Activated naive CD4-positive, alpha-beta T cell treated with anti-CD3 and anti-CD28 coated beads, Interleukin-2, amount 10 ng/mL, durations not matched to agents 7 days and 5 days (primary cell): ENCODE measurements at regions not wholly inside any gene's neighbourhood (a gene's known extent, or its start where the extent isn't known, plus 50 kb on each side); places are given as distances from the start of the nearest gene placed in this dataset.

Experiments
- CTCF ChIA-PET: fragments of 350-600 bp; sonication (Branson Sonifier 250); formaldehyde crosslinking; loops from one replicate; lab custom pipeline; 2021; ENCODE audit warnings: antibody characterized with exemption; lab: Charles Lee
- DNase-seq: peaks from one replicate; pipeline ENCODE4 v3.0.0-alpha.2; 2020
- H3K27ac Mint-ChIP-seq: one replicate; pipeline ENCODE4 v1.8.0; 2021; ENCODE audit warnings: mild to moderate bottlenecking, moderate library complexity, mixed read lengths
- H3K27me3 Mint-ChIP-seq: one replicate; pipeline ENCODE4 v1.8.0; 2021; ENCODE audit warnings: mild to moderate bottlenecking, mixed read lengths
- H3K36me3 Mint-ChIP-seq: one replicate; pipeline ENCODE4 v1.8.0; 2021; ENCODE audit warnings: mixed read lengths
- H3K4me1 Mint-ChIP-seq: one replicate; pipeline ENCODE4 v1.8.0; 2021; ENCODE audit warnings: mixed read lengths
- H3K4me3 Mint-ChIP-seq: one replicate; pipeline ENCODE4 v1.8.0; 2021; ENCODE audit warnings: mild to moderate bottlenecking, moderate library complexity, mixed read lengths
- H3K9me3 Mint-ChIP-seq: one replicate; pipeline ENCODE4 v1.8.0; 2021; ENCODE audit warnings: mixed read lengths

- H3K36me3 Mint-ChIP-seq = no peaks in the 10 kb centered on the region
- H3K27me3 Mint-ChIP-seq = peaks cover 7% of the 10 kb centered on the region
- H3K4me1 Mint-ChIP-seq = no peaks in the 10 kb centered on the region
- CTCF ChIA-PET = no interaction called here
- H3K4me3 Mint-ChIP-seq = no peak overlapping the region
- no peak overlapping the region for H3K27ac Mint-ChIP-seq
- no peaks in the 10 kb centered on the region for H3K9me3 Mint-ChIP-seq
- DNase-seq = no peak
Measured at GRCh38 chr11:13098616-13099289, 89.6 kb downstream of the RASSF10 start.

GRCh38 chr11:13101644-13102512 lies 92.8 kb downstream of the RASSF10 start:
- Mint-ChIP-seq H3K27ac (no peak overlapping the region), H3K4me3 (no peak overlapping the region), H3K27me3 (peaks cover 14% of the 10 kb centered on the region), H3K36me3 (no peaks in the 10 kb centered on the region), H3K4me1 (no peaks in the 10 kb centered on the region), H3K9me3 (no peaks in the 10 kb centered on the region)
- no peak for DNase-seq
- CTCF ChIA-PET = no interaction called here

GRCh38 chr11:13102513-13102840 lies 93.4 kb downstream of the RASSF10 start:
- CTCF ChIA-PET = no interaction called here
- no peaks in the 10 kb centered on the region for H3K36me3 Mint-ChIP-seq
- no peak overlapping the region for H3K27ac Mint-ChIP-seq
- peaks cover 17% of the 10 kb centered on the region for H3K27me3 Mint-ChIP-seq
- no peaks in the 10 kb centered on the region for H3K4me1 Mint-ChIP-seq
- no peak overlapping the region for H3K4me3 Mint-ChIP-seq
- DNase-seq = no peak
- H3K9me3 Mint-ChIP-seq = no peaks in the 10 kb centered on the region

- no peak for DNase-seq
- peaks cover 22% of the 10 kb centered on the region for H3K27me3 Mint-ChIP-seq
- no peaks in the 10 kb centered on the region for H3K36me3 Mint-ChIP-seq
- no peak overlapping the region for H3K27ac Mint-ChIP-seq
- CTCF ChIA-PET = interaction anchor here (0.7 kb wide), 1 partner anchor 142 kb away, joined by 3 read pairs; no protein-coding TSS in a partner anchor
- no peaks in the 10 kb centered on the region for H3K9me3 Mint-ChIP-seq
- H3K4me3 Mint-ChIP-seq = no peak overlapping the region
- no peaks in the 10 kb centered on the region for H3K4me1 Mint-ChIP-seq
Measured at GRCh38 chr11:13102865-13103539, 93.9 kb downstream of the RASSF10 start.

GRCh38 chr11:13103962-13104554 lies 94.9 kb downstream of the RASSF10 start:
- CTCF ChIA-PET = interaction anchor here (0.7 kb wide), 1 partner anchor 143 kb away, joined by 3 read pairs; no protein-coding TSS in a partner anchor
- Mint-ChIP-seq H3K36me3 (no peaks in the 10 kb centered on the region), H3K4me3 (no peak overlapping the region), H3K27me3 (peaks cover 26% of the 10 kb centered on the region), H3K4me1 (no peaks in the 10 kb centered on the region), H3K9me3 (no peaks in the 10 kb centered on the region), H3K27ac (no peak overlapping the region)
- no peak for DNase-seq

- Mint-ChIP-seq H3K27ac (no peak overlapping the region), H3K27me3 (peaks cover 26% of the 10 kb centered on the region)
- CTCF ChIA-PET = no interaction called here
Measured at GRCh38 chr11:13104619-13105236, 95.6 kb downstream of the RASSF10 start.

GRCh38 chr11:13105237-13105844 lies 96.2 kb downstream of the RASSF10 start:
- peaks cover 26% of the 10 kb centered on the region for H3K27me3 Mint-ChIP-seq
- no peaks in the 10 kb centered on the region for H3K4me1 Mint-ChIP-seq
- H3K9me3 Mint-ChIP-seq = no peaks in the 10 kb centered on the region
- CTCF ChIA-PET = no interaction called here
- no peaks in the 10 kb centered on the region for H3K36me3 Mint-ChIP-seq
- H3K27ac Mint-ChIP-seq = no peak overlapping the region
- no peak overlapping the region for H3K4me3 Mint-ChIP-seq
- no peak for DNase-seq

More at GRCh38 chr11:13104619-13105236, 95.6 kb downstream of the RASSF10 start:
- H3K4me1 Mint-ChIP-seq = no peaks in the 10 kb centered on the region
- no peaks in the 10 kb centered on the region for H3K9me3 Mint-ChIP-seq
- H3K36me3 Mint-ChIP-seq = no peaks in the 10 kb centered on the region
- no peak overlapping the region for H3K4me3 Mint-ChIP-seq
- DNase-seq = no peak

GRCh38 chr11:13107544-13108044 lies 98.5 kb downstream of the RASSF10 start:
- H3K4me3 Mint-ChIP-seq = no peak overlapping the region
- peaks cover 3% of the 10 kb centered on the region for H3K4me1 Mint-ChIP-seq
- no peaks in the 10 kb centered on the region for H3K9me3 Mint-ChIP-seq
- H3K36me3 Mint-ChIP-seq = no peaks in the 10 kb centered on the region
- CTCF ChIA-PET = no interaction called here
- H3K27me3 Mint-ChIP-seq = peaks cover 26% of the 10 kb centered on the region
- no peak for DNase-seq
- no peak overlapping the region for H3K27ac Mint-ChIP-seq

- CTCF ChIA-PET = no interaction called here
- H3K36me3 Mint-ChIP-seq = no peaks in the 10 kb centered on the region
- DNase-seq = no peak
- peaks cover 26% of the 10 kb centered on the region for H3K27me3 Mint-ChIP-seq
- H3K9me3 Mint-ChIP-seq = no peaks in the 10 kb centered on the region
- no peak overlapping the region for H3K27ac Mint-ChIP-seq
- no peak overlapping the region for H3K4me3 Mint-ChIP-seq
- peaks cover 7% of the 10 kb centered on the region for H3K4me1 Mint-ChIP-seq
Measured at GRCh38 chr11:13108416-13108815, 99.3 kb downstream of the RASSF10 start.

- no peaks in the 10 kb centered on the region for H3K36me3 Mint-ChIP-seq
Measured at GRCh38 chr11:13109616-13110015, 100.5 kb downstream of the RASSF10 start.

GRCh38 chr11:13110145-13110544 lies 101.0 kb downstream of the RASSF10 start:
- no peak overlapping the region for H3K4me3 Mint-ChIP-seq
- CTCF ChIA-PET = no interaction called here
- H3K4me1 Mint-ChIP-seq = peaks cover 7% of the 10 kb centered on the region
- no peak for DNase-seq
- no peaks in the 10 kb centered on the region for H3K9me3 Mint-ChIP-seq
- H3K27ac Mint-ChIP-seq = no peak overlapping the region
- H3K36me3 Mint-ChIP-seq = no peaks in the 10 kb centered on the region
- H3K27me3 Mint-ChIP-seq = peaks cover 18% of the 10 kb centered on the region

More at GRCh38 chr11:13109616-13110015, 100.5 kb downstream of the RASSF10 start:
- CTCF ChIA-PET = no interaction called here
- no peak for DNase-seq
- no peak overlapping the region for H3K27ac Mint-ChIP-seq
- peaks cover 7% of the 10 kb centered on the region for H3K4me1 Mint-ChIP-seq
- H3K9me3 Mint-ChIP-seq = no peaks in the 10 kb centered on the region
- H3K4me3 Mint-ChIP-seq = no peak overlapping the region
- H3K27me3 Mint-ChIP-seq = peaks cover 18% of the 10 kb centered on the region

GRCh38 chr11:13110929-13111812 lies 102.1 kb downstream of the RASSF10 start:
- no peaks in the 10 kb centered on the region for H3K9me3 Mint-ChIP-seq
- H3K27ac Mint-ChIP-seq = no peak overlapping the region
- H3K36me3 Mint-ChIP-seq = no peaks in the 10 kb centered on the region
- H3K27me3 Mint-ChIP-seq = peaks cover 12% of the 10 kb centered on the region
- CTCF ChIA-PET = no interaction called here
- peaks cover 7% of the 10 kb centered on the region for H3K4me1 Mint-ChIP-seq
- DNase-seq = no peak
- H3K4me3 Mint-ChIP-seq = no peak overlapping the region

- no peak for DNase-seq
- Mint-ChIP-seq H3K4me3 (no peak overlapping the region), H3K36me3 (no peaks in the 10 kb centered on the region), H3K4me1 (peaks cover 7% of the 10 kb centered on the region), H3K27ac (no peak overlapping the region), H3K27me3 (peaks cover 12% of the 10 kb centered on the region), H3K9me3 (no peaks in the 10 kb centered on the region)
- CTCF ChIA-PET = no interaction called here
Measured at GRCh38 chr11:13111813-13112130, 102.7 kb downstream of the RASSF10 start.
